GM21367 (cell line): ENCODE measurements at regions not wholly inside any gene's neighbourhood (a gene's known extent, or its start where the extent isn't known, plus 50 kb on each side); places are given as distances from the start of the nearest gene placed in this dataset.
A peak's percentile ranks its signal among the peaks of the same experiment; 100 is the strongest.

ENCODE experiments used
- ATAC-seq: cut with Tn5 transposase; IDR thresholded peaks from one replicate; pipeline ENCODE4 v1.9.1; 2021; ENCODE audit not compliant: unreplicated experiment

- no peak for ATAC-seq
These were observed 97.0 kb upstream of the JAG1 start for GRCh38 chr20:10770753-10771152.

GRCh38 chr20:10771435-10772140, 97.8 kb upstream of the JAG1 start:
- ATAC-seq = no peak

- no peak for ATAC-seq
These were observed 100.7 kb upstream of the JAG1 start for GRCh38 chr20:10774357-10774943.

- no peak for ATAC-seq
These were observed 103.9 kb upstream of the JAG1 start for GRCh38 chr20:10777710-10778109.

- ATAC-seq = no peak
These were observed 106.1 kb upstream of the JAG1 start for GRCh38 chr20:10779911-10780310.

- ATAC-seq = no peak
These were observed 107.1 kb upstream of the JAG1 start for GRCh38 chr20:10780901-10781300.

GRCh38 chr20:10781526-10781925, 107.7 kb upstream of the JAG1 start:
- ATAC-seq = peak; percentile 42

- ATAC-seq = no peak
These were observed 110.1 kb upstream of the JAG1 start for GRCh38 chr20:10783707-10784553.

GRCh38 chr20:10784554-10785183, 110.9 kb upstream of the JAG1 start:
- no peak for ATAC-seq

- no peak for ATAC-seq
These were observed 112.9 kb upstream of the JAG1 start for GRCh38 chr20:10786678-10787077.

- ATAC-seq = no peak
These were observed 114.3 kb upstream of the JAG1 start for GRCh38 chr20:10788055-10788454.

- no peak for ATAC-seq
These were observed 115.1 kb upstream of the JAG1 start for GRCh38 chr20:10788877-10789276.

GRCh38 chr20:10789386-10789785, 115.6 kb upstream of the JAG1 start:
- ATAC-seq = no peak

GRCh38 chr20:10790013-10790412, 116.2 kb upstream of the JAG1 start:
- ATAC-seq = no peak

GRCh38 chr20:10792291-10792690, 118.5 kb upstream of the JAG1 start:
- ATAC-seq = no peak

- ATAC-seq = no peak
These were observed 120.0 kb upstream of the JAG1 start for GRCh38 chr20:10793766-10794165.

GRCh38 chr20:10794765-10795164, 121.0 kb upstream of the JAG1 start:
- ATAC-seq = no peak

- ATAC-seq = no peak
These were observed 121.7 kb upstream of the JAG1 start for GRCh38 chr20:10795286-10796026.

GRCh38 chr20:10798811-10799210, 125.0 kb upstream of the JAG1 start:
- no peak for ATAC-seq

GRCh38 chr20:10799735-10800134, 125.9 kb upstream of the JAG1 start:
- no peak for ATAC-seq

- ATAC-seq = no peak
These were observed 126.5 kb upstream of the JAG1 start for GRCh38 chr20:10800288-10800687.
